Hematopoietic multipotent progenitor cell treated with erythropoietin and hydrocortisone succinate and interleukin-3 and kit ligand, for 17 days (in vitro differentiated cells): ENCODE measurements at regions not wholly inside any gene's neighbourhood (a gene's known extent, or its start where the extent isn't known, plus 50 kb on each side); places are given as distances from the start of the nearest gene placed in this dataset.
"Not testable (repeated sequence)": the region's sequence is repeated elsewhere in the genome, so short reads cannot be mapped to it uniquely, and the experiment has no call there.

Experiments used
- DNase-seq: peaks from one replicate; pipeline ENCODE4 v3.0.0-alpha.2; 2015; ENCODE audit warnings: low spot score

- DNase-seq: no peak
Observed at GRCh38 chr5:93359296-93359959, 221.6 kb downstream of the NR2F1-AS1 start.

- no peak for DNase-seq
Observed at GRCh38 chr5:93358176-93358575, 222.8 kb downstream of the NR2F1-AS1 start.

GRCh38 chr5:93357686-93358085 lies 223.3 kb downstream of the NR2F1-AS1 start:
- no peak for DNase-seq

- no peak for DNase-seq
Observed at GRCh38 chr5:93355691-93356090, 225.3 kb downstream of the NR2F1-AS1 start.

GRCh38 chr5:93352186-93352585 lies 228.8 kb downstream of the NR2F1-AS1 start:
- no peak for DNase-seq

GRCh38 chr5:93349613-93350012 lies 231.4 kb downstream of the NR2F1-AS1 start:
- DNase-seq: no peak

GRCh38 chr5:93348231-93348630 lies 232.8 kb downstream of the NR2F1-AS1 start:
- no peak for DNase-seq

- DNase-seq: not testable (repeated sequence)
Observed at GRCh38 chr5:93346850-93347249, 234.2 kb downstream of the NR2F1-AS1 start.

GRCh38 chr5:93346301-93346700 lies 234.7 kb downstream of the NR2F1-AS1 start:
- no peak for DNase-seq

GRCh38 chr5:93343570-93343969 lies 237.4 kb downstream of the NR2F1-AS1 start:
- DNase-seq: no peak

GRCh38 chr5:93342563-93343061 lies 238.4 kb downstream of the NR2F1-AS1 start:
- no peak for DNase-seq

- no peak for DNase-seq
Observed at GRCh38 chr5:93340881-93341280, 240.1 kb downstream of the NR2F1-AS1 start.

- DNase-seq: no peak
Observed at GRCh38 chr5:93337138-93337537, 243.9 kb downstream of the NR2F1-AS1 start.

GRCh38 chr5:93336330-93337110 lies 244.5 kb downstream of the NR2F1-AS1 start:
- no peak for DNase-seq

GRCh38 chr5:93331863-93332262 lies 249.2 kb downstream of the NR2F1-AS1 start:
- DNase-seq: no peak

GRCh38 chr5:93331241-93331640 lies 249.8 kb downstream of the NR2F1-AS1 start:
- no peak for DNase-seq

GRCh38 chr5:93330506-93330905 lies 250.5 kb downstream of the NR2F1-AS1 start:
- no peak for DNase-seq

GRCh38 chr5:93329756-93330155 lies 251.3 kb downstream of the NR2F1-AS1 start:
- no peak for DNase-seq

GRCh38 chr5:93328833-93329232 lies 252.2 kb downstream of the NR2F1-AS1 start:
- no peak for DNase-seq

GRCh38 chr5:93327605-93328004 lies 253.4 kb downstream of the NR2F1-AS1 start:
- DNase-seq: no peak

- DNase-seq: no peak
Observed at GRCh38 chr5:93325946-93326345, 255.1 kb downstream of the NR2F1-AS1 start.

GRCh38 chr5:93322974-93323860 lies 257.8 kb downstream of the NR2F1-AS1 start:
- no peak for DNase-seq
